ENCODE measurements at regions not wholly inside any gene's neighbourhood (a gene's known extent, or its start where the extent isn't known, plus 50 kb on each side); places are given as distances from the start of the nearest gene placed in this dataset.
A peak's percentile ranks its signal among the peaks of the same experiment; 100 is the strongest.
"Not testable (repeated sequence)": the region's sequence is repeated elsewhere in the genome, so short reads cannot be mapped to it uniquely, and the experiment has no call there.

GRCh38 chr17:21756856-21757619 lies 64.7 kb downstream of the KCNJ18 start:
- intact Hi-C loops (cut with DNase I), result no loop called here
- no peaks in the 10 kb centered on the region for H3K27me3 ChIP-seq
- no peak for TF ChIP-seq CTCF (IDR thresholded peaks at IDR 0.05)
- peaks cover 0 to 14% of the 10 kb centered on the region in 2 donors for H3K9me3 ChIP-seq
- ATAC-seq, result no peak
- peak in 1 of 4 donors; percentile 20 for DNase-seq
- no peak overlapping the region for H3K4me3 ChIP-seq
- H3K27ac ChIP-seq, result no peak overlapping the region
- no peaks in the 10 kb centered on the region for H3K4me1 ChIP-seq
- H3K36me3 ChIP-seq, result no peaks in the 10 kb centered on the region

- H3K4me1 ChIP-seq; H3K36me3 ChIP-seq; DNase-seq; H3K4me3 ChIP-seq; H3K27me3 ChIP-seq; H3K27ac ChIP-seq; ATAC-seq; intact Hi-C loops (cut with DNase I): not testable (repeated sequence)
- peaks cover 0 to 14% of the 10 kb centered on the region in 2 donors for H3K9me3 ChIP-seq
These were observed 67.3 kb downstream of the KCNJ18 start for GRCh38 chr17:21759636-21760035.

- ATAC-seq; H3K9me3 ChIP-seq; H3K27me3 ChIP-seq; H3K36me3 ChIP-seq; H3K27ac ChIP-seq; intact Hi-C loops (cut with DNase I); H3K4me3 ChIP-seq; H3K4me1 ChIP-seq: not testable (repeated sequence)
- DNase-seq, result peak in 1 of 4 donors; percentile 72
These were observed 71.5 kb downstream of the KCNJ18 start for GRCh38 chr17:21763738-21764340.

- DNase-seq, result peak in 1 of 4 donors; percentile 16
- H3K9me3 ChIP-seq; H3K27me3 ChIP-seq; H3K4me1 ChIP-seq; H3K36me3 ChIP-seq; H3K27ac ChIP-seq; ATAC-seq; H3K4me3 ChIP-seq; intact Hi-C loops (cut with DNase I): not testable (repeated sequence)
These were observed 73.4 kb downstream of the KCNJ18 start for GRCh38 chr17:21765651-21766290.

GRCh38 chr17:21766565-21766964 lies 74.2 kb downstream of the KCNJ18 start:
- H3K27me3 ChIP-seq; H3K9me3 ChIP-seq; H3K27ac ChIP-seq; intact Hi-C loops (cut with DNase I); H3K36me3 ChIP-seq; ATAC-seq; H3K4me3 ChIP-seq; H3K4me1 ChIP-seq: not testable (repeated sequence)
- peak in 1 of 4 donors; percentile 8 for DNase-seq

- H3K4me1 ChIP-seq; H3K9me3 ChIP-seq; H3K4me3 ChIP-seq; intact Hi-C loops (cut with DNase I); H3K27ac ChIP-seq; H3K36me3 ChIP-seq; ATAC-seq; H3K27me3 ChIP-seq: not testable (repeated sequence)
- DNase-seq, result peak in 1 of 4 donors; percentile 22
These were observed 75.1 kb downstream of the KCNJ18 start for GRCh38 chr17:21767162-21768156.

GRCh38 chr17:21768244-21768643 lies 75.9 kb downstream of the KCNJ18 start:
- intact Hi-C loops (cut with DNase I), result not testable (repeated sequence)

GRCh38 chr17:21768729-21769462 lies 76.6 kb downstream of the KCNJ18 start:
- H3K27ac ChIP-seq; intact Hi-C loops (cut with DNase I); H3K27me3 ChIP-seq; ATAC-seq; H3K36me3 ChIP-seq; H3K9me3 ChIP-seq; H3K4me3 ChIP-seq; H3K4me1 ChIP-seq: not testable (repeated sequence)
- DNase-seq, result peak in 1 of 4 donors; percentile 59

More at GRCh38 chr17:21768244-21768643, 75.9 kb downstream of the KCNJ18 start:
- DNase-seq, result peak in 1 of 4 donors; percentile 16
- H3K27ac ChIP-seq, H3K27me3 ChIP-seq, ATAC-seq, H3K36me3 ChIP-seq, H3K4me1 ChIP-seq, H3K9me3 ChIP-seq, H3K4me3 ChIP-seq: not testable (repeated sequence)

- ATAC-seq; H3K27me3 ChIP-seq; H3K9me3 ChIP-seq; H3K27ac ChIP-seq; H3K4me1 ChIP-seq; intact Hi-C loops (cut with DNase I); H3K4me3 ChIP-seq; H3K36me3 ChIP-seq: not testable (repeated sequence)
- peak in 1 of 4 donors; percentile 55 for DNase-seq
These were observed 77.5 kb downstream of the KCNJ18 start for GRCh38 chr17:21769781-21770180.

GRCh38 chr17:21770466-21771446 lies 78.4 kb downstream of the KCNJ18 start:
- H3K36me3 ChIP-seq; H3K4me3 ChIP-seq; H3K4me1 ChIP-seq; H3K27ac ChIP-seq; H3K27me3 ChIP-seq; intact Hi-C loops (cut with DNase I); H3K9me3 ChIP-seq: not testable (repeated sequence)
- DNase-seq (peak in 1 of 4 donors; percentile 49), ATAC-seq (peak; percentile 95)
